ENCODE measurements at regions not wholly inside any gene's neighbourhood (a gene's known extent, or its start where the extent isn't known, plus 50 kb on each side); places are given as distances from the start of the nearest gene placed in this dataset.
A peak's percentile ranks its signal among the peaks of the same experiment; 100 is the strongest.

DNA sequence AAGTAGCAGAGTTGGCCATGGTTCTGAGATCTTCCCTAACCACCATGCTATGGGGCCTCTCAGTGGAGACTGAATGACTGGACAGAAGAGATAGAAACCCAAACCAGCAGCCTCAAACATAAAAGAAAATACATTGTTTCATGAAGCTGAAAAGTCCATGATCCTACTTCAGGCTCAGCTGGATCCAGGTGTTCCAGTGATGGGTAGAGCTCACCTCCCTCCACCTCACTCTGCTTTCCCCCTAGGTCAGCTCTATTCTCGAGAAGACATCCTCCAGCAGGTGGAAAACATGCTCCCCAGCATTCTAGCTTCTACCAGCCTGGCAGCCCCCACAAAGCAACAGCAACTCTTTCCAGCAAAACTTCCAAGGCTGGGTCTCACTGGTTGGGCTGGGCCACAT lies 132.1 kb downstream of the OAT start:
- DNase-seq = no peak

DNA sequence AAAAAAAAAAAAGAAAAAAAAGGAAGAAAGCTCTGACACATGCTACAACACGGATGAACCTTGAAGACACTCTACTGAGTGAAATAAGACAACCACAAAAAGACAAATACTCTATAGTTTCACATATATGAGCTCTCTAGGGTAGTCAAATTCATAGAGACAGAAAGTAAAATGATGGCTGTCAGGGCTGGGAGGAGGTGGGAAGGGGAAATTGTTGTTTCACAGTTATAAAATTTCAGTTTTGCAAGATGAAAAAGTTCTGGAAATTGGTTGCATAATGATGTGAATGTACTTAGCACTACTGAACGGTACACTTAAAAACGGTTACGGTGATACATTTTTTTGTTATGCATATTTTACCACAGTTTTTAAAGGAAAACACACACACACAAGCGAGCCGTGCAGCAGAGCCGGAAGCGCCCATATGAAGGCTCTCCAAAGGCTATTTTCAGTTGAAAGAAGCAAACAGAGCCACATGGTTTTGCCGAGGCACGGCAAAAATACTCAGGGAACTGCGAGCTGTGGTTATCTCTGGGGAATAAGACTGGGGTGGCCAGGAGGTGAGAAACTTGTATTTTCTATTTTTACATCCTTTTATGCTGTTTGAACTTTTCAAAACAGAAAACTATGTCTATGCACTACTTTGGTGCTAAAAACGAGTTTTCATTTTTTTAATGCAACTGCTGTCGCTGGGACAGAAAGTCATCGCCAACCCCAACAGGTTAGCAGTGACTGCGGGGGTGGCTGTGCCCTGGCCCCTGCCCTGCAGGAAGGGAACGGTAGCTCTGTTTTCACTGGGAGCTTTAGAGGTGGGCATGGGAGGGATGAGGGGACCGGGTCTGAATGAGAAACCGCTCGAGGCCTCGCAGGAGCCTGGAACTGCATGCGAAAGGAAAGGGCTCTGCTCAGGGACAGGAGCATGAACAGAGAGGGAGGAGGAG lies 132.9 kb downstream of the OAT start:
- DNase-seq = peak; percentile 26

DNA sequence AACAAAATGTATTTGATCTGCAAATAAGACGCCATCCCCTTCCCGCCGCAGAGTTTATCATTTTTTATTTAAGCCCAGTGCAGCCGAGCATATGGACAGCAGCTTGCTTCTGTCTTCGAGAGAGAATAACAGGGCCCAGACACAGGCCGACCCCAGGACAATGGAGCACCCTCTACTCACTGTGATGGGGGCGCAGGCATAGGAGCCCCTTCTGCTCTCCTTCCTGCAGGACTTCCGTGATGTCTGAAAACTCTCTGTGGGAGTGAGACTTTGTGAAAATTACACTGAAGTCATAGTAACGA lies 134.8 kb downstream of the OAT start:
- DNase-seq = no peak

DNA sequence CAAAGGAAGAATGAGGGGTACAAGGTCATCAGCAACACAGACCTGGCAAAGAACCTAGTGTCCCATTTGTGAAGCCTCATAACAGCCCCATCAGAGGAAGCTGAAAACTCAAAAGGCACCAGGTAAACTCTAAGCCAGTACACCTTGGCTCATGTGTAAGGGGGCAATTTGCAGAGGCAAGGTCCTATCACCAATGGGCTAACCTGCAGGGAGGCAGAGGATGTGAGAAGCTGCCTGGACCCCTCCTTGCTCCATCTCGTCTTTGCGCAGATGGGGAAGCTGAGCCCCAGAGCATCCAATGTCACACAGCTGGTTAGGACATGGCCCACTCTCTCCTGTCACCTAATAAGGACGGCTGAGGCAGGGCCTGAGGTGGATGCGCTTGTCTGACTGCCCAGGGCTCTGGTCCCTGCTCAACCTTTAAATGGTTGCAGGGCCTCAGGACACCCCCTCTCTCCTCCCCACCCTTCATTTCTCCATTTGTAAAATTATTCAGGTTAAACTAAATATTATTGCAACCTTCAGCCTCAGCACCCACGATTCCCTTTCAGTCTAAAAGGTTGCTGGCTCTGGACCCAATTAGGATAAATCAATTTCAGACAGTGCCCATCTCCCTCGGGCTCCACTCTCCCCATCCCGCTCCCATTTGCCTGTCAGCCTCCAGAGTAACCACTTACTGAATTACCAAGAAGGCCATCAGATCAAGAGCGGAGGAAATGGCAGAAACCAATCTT lies 135.3 kb downstream of the OAT start:
- no peak for DNase-seq

DNA sequence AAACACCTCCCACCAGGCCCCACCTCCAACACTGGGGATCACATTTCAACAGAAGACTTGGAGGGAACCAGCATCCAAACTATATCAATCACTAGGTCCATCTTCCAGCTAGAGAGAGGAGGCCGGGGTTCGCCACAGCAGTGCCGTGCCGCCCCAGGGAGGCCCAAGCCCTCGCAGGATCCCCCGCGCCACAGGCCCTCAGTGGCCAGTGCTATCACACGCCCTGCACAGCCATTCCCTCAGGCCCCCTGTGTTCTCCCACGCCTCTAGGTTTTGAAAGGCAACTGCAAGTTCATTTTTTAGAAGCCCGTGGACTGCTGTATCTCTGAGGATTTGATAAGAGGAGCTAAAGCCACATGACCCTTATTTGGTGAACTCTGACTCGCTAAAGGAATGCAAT lies 136.4 kb downstream of the OAT start:
- no peak for DNase-seq

DNA sequence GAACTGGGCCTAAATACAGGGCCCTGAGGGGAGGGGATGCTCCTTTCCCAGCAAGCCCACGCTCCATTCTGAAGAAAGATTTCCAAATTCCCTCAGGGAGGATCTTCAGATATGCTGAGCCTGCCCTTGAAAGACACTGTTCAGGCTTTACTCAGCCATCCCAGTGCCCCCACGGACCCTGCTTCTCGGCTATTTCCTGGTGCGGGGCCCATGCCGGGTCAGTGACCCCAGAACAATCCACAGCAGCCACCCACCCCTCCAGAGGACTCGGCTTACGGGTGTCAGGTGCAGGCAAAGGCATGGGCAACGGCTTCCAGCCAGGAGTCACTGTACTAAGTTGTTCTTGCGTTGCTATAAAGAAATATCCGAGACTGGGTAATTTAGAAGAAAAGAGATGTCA lies 137.1 kb downstream of the OAT start:
- no peak for DNase-seq

DNA sequence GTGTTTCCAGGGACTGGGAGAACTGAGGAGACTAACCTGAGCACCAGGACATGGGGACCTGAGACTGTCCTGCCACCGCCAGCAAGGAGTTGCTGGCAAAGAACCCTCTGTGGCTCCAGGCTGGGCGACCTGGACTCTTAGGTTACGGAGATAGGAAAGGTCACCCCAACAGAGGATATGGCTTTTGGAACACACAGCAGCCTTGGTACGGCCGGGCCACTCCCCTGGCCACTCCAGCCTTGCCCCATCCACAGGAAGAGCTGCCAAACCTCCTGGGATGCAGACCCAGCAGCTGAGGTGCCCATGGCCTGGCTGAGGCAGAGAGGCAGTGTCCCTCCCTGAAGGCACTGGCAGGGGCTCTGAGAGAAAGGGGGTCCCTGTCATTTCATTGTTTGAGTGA lies 137.8 kb downstream of the OAT start:
- no peak for DNase-seq

DNA sequence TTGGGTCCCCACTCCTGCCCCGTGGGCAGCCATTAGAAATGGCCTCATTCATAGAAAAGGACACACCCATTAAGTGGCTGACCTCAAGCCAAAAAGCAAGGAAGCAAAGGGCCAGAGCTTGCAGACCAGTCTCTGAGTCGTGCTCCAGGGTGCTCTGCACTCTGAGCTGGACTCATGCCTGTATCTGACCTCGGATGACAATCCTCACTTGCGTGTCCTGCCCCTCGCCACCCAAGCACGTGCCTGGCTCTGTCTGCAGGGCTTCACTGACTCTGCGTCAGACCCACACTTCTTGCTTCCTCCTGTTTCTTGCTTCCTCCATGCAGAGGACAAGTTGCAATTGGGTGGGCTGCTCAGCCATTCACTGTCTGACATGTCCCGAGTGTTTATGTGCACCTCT lies 138.8 kb downstream of the OAT start:
- DNase-seq = no peak

DNA sequence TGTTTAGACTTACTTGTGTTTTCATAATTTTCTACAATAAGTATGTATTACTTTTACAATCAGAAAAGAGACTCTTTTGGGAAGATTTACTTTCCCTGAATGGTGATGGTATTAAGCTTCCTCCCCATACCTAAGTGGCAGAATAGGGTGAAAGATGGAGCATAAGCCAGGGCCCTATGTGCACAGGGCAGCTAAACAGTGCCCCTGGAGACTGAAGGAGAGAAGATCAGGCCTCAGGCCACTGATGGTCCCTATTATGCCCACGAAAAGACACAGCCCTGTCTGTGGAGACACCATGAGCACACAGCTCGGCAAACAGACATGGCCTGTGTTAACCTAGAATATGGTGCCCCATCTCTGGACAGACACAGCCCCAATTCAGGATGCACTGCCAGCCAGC lies 139.4 kb downstream of the OAT start:
- peak; percentile 31 for DNase-seq

DNA sequence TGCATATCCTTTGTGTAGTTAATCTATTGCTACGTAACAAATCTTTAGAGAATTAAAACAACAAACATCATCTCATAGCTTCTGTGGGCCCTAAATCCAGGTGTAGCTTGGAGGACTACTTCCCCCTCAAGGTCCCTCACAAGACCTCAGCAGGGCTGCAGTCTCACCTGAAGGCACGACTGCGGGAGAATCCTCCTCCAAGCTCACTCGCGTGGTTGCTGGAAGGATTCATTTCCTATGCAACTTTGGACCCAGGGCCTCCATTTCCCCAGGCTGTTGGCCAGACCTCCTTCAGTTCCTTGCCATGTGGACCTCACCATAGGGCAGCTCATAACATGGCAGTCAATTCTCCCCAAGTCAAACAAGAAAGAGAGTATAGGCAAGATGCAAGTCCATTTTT lies 140.4 kb downstream of the OAT start:
- DNase-seq = no peak

DNA sequence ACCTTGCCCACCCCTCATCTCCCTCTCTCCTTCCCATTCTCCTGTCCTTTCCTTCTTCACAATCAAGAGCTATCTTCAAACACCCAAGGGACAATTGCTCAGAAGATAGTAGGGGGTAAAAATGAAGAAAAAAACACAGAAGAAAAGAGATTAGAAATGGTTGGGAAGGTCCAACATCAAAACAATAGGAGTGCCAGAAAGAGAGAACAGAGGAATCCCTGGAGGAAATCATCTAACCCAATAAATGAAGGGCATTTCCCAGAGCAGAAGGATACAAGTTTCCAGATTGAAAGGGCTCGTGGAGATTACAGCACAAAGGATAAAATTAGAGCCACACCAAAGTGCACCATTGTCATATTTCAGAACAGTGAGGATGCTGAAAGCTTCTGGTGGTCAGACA lies 145.6 kb downstream of the OAT start:
- DNase-seq = no peak

DNA sequence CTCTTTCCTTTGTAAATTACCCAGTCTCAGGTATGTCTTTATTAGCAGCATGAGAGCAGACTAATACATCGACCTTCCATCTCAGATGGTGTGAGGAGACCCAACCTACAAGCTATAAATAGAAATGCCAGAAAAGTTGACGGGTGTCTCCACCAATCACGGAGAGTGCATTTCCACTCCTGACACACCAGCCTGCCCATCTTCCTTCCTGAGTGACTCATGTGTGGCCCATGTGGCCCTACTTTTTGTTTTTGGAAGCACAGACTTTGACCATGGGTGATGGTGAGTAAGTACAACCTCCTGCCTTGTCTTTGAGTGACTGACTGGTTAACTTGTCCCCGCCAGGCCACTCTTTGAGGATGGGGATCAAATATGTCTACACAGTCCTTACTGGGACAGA lies 147.0 kb downstream of the OAT start:
- no peak for DNase-seq

DNA sequence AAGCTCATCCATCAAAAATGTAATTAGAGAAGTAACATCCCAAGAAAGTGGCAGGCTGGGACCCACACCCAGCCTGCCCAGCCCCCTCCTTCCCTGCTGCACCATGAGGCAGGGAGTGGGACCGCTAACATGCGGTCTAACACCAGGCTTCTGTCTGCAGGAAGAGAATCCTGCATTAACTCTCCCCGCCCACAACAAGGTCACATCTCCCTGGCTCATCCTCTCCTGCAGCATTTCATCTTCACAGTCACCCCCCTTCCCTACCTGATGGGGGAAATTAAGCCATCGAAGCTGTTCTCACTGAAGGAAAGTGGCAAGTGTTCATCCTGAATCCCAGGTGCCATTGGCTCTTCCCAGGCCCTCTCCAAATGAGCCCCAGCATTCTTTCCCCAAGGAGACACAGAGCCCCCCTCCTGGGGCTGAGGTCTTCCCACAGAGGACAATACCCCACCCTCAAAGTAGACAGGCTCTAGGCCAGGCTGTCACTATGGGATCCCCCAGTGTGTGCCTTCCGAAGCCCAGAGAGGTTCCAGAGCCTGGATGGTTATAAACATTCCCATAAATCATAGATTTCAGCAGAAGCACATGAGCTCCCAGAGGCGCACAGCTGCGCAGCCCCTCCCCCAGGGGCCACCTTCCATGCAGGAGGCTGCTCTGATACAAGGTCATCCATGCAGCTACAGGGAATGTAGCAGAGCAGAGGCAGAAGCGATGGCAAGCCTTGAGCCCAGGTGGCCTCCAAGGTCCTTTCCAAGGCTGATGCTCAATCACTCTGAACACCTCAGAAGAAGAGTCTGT lies 148.0 kb downstream of the OAT start:
- no peak for DNase-seq

DNA sequence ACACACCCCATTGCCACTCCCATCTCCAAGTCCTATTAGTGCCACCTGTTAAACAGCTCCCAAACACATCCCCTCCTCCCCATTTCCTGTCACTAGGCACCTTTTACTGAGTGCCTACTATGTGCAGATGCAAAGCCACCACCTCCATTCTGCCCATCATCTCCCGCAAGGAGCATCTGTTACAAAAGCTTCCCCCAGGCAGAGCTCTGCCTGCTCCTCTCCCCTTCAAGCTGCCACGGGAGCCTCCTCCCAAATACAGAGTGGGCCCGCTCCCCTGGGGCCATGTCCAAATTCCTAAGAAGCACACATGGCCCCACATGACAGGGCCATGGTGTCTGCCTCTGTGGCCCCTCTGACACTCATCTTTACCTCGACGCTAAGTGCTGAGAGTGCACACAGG lies 149.7 kb downstream of the OAT start:
- no peak for DNase-seq

DNA sequence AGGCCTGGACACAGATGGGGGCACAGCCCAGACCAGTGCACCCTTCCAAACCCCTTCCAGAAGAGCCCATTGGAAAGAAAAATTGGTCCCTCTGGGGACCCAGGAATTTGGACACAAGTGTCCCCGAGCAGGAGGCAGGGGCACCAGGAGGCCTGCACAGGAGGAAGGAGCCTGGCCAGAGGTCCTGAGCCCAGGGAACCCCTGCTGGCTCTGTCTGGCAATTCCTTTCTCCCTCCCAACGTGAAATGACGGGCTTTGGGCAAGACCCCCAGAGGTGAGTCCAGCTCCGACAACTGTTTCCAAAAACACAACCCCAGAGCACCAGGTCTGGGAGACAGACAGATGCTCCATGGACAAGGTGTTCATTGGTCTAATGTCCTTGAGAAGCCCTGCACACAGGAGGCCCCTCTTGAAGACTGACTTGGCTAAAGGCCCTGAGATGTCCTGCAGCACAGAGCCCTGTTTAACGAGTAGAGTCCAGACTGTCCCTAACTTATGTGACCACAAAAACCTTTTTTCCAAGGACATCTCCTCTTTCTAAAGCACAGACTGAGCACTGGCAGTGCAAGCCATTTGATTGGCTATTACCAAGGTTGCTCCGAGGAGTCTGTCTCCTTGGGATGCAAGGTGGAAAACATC lies 150.7 kb downstream of the OAT start:
- no peak for DNase-seq

DNA sequence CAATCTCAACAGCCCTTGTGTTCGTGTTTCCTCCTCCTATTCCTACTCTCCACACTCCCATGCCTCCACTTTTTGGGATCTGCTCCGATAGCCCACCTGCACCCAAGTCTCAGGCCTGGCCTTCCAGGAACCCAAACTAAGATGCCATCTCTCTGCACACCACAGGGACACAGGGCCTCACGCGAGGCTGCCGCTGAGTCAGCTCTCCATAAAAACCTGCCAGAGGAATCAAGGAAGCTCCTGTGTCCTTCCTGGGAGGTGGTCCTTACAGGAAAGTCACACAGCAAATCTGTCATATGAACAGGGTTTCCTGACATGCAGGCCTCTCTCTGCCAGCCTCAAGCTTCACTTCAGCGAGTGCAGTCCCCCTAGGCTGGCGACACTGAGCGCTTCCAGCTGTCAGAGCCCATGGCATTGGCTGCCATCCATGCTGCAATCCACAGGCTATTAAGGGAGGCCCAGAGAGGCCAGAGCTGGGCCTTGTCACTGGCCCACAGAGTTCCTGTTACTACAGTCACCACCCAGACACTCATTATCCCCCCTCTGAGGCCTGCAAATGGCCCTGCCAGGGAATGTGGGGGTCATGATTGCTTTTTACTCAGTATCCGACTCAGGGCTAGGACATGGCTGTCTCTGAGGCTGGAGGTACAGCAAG lies 151.4 kb downstream of the OAT start:
- DNase-seq = no peak

DNA sequence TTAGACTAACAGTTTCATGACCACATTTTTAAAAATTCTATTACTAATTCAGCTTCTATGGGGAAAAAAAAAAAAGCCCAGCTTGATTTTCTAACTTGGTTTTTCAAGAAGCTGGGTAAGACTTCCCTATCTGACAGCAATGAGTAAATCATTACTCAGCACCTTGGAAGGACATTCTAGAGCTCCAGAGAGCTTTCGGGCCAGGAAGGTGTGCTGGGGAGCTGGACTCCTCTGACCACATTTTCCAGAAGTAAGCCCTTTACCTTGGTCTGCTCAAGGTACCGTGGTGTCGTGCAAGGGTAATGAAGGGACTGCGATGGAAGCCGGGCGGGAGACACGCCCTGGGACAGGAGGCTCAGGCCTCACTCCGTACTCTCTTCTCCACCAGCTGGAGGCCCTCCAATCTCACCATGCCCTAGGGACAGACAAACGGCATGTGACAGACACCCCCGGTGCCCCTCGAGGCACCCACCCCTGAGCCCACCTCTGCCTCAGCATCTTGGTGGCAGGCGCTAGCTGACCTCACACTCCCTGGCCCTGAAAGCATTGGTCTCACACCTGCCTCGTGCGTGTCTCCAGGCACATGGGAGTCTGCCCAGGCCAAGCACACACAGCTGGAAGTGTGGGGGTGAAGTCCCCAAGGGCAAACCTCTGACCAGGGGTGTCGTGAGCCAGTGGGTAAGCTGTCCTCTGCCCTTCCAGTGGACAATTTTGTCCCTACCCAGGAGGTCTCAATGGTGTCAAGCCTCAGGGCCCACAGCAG lies 152.1 kb downstream of the OAT start:
- no peak for DNase-seq

DNA sequence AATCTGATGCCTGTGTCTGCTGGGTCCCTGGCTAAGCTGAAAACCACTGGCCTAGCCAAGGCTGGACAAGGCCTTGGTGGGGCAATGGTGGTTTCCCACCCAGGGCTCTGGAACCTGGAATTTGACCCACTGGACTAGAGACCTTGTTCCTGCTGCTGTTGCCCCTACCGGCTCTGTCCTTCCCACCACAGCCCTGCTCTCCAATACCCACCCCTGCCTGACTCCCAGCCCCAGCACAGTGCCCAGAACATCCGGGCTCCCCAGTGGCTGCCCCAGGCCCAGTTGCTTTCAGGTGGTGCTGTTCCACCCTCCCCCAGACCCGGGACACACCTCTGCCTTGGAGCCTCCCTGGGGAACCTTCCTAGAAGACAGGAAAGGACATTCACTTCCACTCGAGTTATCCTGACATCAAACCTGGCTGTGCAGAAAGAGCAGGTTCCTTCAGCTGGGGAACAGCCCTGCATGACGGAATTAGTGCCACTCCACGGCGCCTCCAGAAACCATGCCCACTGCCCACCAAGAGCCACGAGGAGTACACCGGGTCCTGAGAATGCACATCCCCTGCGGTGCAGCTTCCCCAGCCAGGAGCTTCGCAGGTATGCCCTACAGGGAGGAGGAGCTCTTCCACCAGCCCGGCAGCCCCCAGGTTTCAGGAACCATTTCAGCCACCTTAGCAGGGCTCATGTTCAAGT lies 152.8 kb downstream of the OAT start:
- no peak for DNase-seq

DNA sequence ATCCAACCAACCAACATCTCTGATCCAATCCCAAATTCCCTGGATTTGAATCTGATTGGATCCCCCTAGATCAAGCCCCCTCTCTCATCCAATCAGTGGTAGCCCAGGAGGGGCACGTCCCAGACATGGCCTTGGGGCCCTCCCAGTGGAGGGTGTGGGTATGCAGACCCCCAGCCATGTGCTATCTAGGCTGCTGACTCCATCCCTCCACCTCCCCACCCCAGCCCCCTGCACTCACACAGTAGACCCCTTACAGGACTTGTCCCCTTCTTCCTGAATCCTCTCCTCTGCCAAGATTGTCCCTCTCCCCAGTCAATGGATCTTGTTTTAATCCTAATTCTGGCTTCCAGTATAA lies 153.4 kb downstream of the OAT start:
- DNase-seq = no peak

DNA sequence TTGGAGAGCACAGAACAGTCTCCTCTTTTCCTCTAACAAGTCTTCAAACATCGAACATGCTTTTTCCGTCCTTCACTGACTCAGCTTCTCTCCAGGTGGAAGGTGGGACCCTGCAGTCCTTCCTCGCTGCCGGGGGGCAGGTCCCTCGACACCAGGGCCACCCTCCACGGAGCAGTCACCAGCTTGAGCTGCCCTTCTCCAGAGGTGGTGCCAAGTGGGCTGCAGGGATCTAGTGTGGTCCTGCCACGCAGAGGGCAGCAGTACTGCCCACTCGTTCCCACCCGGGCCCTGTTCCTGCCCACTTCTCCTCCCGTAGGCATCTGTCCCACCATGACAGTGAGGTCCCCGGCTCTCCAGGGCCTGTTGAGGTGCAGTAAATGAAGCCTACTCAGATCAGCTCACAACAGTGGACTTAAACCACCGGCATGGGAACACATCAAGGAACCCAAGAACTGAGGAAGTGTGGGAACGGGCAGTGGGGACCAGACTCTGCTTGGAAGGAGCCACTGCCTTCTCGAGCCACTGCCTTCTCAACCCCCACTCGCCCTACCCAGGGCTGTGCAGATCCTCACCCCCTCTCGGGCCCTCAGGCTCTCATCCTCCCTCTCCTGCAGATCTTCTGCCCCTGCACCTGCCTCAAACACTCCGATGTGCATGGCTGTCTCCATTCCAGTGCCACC lies 153.9 kb downstream of the OAT start:
- DNase-seq = no peak

DNA sequence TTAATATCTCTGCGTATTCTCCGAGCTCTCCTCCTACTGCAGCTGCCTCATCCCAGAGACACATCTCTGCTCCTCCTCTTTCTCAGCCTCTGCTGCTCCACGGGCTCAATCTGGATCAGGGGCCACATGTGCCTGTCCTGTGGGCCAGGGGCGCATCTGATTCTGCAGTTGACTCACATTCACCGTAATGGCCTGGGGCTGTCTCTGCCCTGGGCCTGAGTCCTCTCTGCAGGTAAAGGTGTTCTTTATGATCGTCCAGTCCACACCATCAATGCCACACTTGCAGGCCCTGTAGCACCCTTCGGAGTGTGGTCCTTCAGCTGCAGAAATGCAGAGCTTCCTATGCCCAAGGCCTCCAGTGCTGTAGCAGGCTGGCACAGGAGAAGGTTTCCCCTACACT lies 154.5 kb downstream of the OAT start:
- DNase-seq = no peak
